ENCODE measurements at regions not wholly inside any gene's neighbourhood (a gene's known extent, or its start where the extent isn't known, plus 50 kb on each side); places are given as distances from the start of the nearest gene placed in this dataset.
"Not testable (repeated sequence)": the region's sequence is repeated elsewhere in the genome, so short reads cannot be mapped to it uniquely, and the experiment has no call there.

GRCh38 chr6:167472148-167472547 is 147.3 kb downstream of the TTLL2 start:
- DNase-seq = no peak

DNA sequence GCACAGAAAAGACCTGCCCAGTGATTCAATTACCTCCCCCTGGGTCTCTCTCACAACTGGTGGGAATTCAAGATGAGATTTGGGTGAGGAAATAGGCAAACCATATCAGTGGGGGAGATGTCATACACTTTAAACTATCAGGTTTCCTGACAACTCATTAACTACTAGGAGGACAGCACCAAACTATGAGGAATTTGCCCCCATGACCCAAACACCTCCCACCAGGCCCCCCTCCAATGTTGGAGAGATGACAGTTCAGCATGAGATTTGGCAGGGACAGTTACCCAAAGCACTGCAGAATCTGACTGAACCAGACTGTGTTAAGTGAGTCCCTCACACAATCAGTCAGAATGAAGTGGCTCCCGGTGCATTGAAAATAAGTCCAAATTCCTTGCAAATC is 148.0 kb downstream of the TTLL2 start:
- no peak for DNase-seq

DNA sequence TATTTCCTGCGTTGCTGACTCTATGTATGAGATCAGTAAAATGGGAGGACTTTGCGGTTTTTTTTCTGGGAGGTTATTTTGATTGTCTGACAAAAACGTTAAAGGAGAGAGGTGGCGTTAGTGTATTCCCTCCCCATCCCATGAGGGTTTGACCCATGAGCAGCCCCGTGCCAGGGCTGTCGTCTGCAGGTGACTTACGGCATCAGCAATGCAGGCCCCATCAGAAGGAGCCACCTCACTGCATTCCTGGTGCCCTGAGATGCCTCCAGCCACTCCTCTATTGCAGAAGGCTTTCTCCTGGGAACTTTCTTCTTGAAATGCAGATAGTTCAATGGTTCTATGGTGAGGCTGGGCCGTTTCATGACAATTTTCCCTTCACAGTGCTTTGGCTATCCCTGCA is 149.3 kb downstream of the TTLL2 start:
- DNase-seq = no peak

DNA sequence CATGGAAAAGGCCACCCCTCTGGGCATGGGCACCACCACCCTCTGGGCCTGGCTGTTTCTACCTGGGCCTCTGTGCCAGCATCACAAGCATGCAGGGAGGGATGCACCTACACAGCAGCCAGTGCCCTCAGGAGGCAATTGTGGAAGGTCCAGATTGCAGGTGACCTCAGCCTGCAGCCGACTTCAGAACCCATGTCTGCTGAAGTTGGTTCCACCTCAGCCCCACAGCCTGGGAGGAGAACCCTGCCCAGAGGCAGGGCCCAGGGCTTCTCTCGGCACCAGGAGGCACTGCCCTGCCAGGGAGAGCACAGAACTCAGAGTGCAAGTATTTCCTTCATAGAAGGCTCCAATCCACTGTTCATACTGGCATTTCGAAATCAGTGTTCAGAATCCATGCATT is 149.8 kb downstream of the TTLL2 start:
- no peak for DNase-seq

DNA sequence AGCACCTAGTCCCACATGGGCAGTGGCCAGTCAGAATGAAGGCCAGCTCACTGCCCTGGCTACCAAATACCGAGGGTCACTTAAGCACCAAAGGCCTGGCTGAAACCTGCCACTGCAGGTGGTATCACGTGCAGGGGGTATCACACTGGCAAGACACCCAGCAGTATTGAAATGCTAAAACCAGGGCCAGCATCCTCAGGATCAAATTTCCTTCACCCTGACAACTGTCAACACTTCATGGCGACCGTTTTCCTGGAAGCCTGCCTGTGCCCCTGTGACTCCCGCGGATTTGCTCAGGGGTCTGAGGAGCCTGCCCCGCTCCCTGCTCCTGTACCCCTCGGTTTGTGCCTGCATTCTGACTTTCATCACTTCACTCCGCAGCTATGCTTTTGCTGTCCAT is 151.1 kb downstream of the TTLL2 start:
- DNase-seq = no peak

- DNase-seq = no peak
Observed at GRCh38 chr6:167476844-167477595, 152.1 kb downstream of the TTLL2 start.

DNA sequence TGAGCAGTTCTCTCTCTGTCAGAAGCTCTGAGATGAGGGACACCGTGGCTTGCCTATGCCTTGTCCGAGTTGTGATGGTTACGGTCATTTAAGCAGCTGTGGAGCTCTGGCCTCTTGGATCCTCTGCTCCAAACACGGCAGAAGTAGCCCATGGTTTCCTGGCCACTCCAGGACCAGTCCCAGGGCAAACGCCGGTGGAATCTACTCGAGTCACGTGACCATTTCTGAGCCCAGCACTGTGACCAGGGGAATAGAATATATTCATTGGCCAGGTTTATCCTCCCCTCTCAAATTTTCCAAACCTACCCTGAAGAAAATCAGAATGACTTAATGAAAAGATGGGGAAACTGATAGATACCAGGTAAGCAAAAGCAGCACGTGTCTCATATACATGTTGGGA is 152.8 kb downstream of the TTLL2 start:
- DNase-seq = no peak

- no peak for DNase-seq
Observed at GRCh38 chr6:167479301-167479700, 154.4 kb downstream of the TTLL2 start.

GRCh38 chr6:167479901-167480648 is 155.2 kb downstream of the TTLL2 start:
- DNase-seq = no peak

GRCh38 chr6:167481307-167481926 is 156.5 kb downstream of the TTLL2 start:
- no peak for DNase-seq

DNA sequence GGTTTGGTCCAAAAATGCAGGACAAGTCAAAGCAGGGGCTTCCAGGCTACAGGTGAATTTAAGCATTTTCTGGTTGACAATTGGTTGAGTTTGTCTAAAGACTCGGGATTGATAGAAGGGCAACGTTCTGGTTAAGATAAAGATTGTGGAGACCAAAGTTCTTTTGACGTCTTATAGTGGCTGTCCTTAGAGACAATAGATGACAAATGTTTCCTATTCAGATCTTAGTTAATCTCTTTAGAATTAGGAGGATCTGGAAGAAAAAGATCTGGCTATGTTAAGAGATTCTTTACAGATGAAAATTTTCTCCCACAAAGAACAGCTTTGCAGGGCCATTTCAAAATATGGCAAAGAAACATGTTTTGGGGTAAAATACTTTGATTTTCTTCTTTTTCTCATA is 157.9 kb downstream of the TTLL2 start:
- not testable (repeated sequence) for DNase-seq

DNA sequence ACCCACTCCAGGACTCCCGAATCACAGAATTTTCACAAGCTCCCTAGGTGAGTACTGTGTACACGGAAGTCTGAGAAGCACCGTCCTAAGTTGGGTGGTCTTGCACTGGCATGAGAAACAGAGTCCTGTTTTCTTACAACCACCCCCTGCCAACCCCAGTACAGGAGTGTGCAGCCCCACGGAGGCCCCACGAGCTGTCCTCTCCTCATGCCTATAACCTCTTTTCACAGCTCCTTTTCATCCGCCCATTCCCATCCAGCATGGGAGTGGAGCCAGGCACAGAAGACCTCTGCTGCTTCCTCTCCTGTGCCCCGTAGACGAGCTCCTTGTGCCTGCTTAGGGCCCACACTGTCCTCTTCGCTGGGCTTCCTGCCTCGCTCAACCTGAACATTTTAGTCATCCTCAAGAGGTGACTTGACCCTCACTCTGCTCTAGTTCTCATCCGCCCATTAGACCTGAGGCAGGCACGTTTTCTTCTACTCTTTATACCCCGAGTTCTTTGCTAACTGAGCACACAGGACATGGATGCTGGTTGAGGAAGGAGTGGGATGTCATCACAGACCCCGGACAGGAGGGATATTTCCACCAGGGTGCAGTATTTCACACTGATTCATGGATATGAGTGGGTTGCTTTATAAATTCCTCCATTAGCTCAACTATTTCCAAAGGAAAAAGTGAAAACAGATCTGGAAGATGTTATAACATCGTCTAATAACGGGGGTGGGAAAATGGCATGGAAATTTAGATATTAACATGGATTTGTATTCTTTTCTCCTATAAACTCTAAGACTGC is 160.5 kb downstream of the TTLL2 start:
- DNase-seq = peak; percentile 56

DNA sequence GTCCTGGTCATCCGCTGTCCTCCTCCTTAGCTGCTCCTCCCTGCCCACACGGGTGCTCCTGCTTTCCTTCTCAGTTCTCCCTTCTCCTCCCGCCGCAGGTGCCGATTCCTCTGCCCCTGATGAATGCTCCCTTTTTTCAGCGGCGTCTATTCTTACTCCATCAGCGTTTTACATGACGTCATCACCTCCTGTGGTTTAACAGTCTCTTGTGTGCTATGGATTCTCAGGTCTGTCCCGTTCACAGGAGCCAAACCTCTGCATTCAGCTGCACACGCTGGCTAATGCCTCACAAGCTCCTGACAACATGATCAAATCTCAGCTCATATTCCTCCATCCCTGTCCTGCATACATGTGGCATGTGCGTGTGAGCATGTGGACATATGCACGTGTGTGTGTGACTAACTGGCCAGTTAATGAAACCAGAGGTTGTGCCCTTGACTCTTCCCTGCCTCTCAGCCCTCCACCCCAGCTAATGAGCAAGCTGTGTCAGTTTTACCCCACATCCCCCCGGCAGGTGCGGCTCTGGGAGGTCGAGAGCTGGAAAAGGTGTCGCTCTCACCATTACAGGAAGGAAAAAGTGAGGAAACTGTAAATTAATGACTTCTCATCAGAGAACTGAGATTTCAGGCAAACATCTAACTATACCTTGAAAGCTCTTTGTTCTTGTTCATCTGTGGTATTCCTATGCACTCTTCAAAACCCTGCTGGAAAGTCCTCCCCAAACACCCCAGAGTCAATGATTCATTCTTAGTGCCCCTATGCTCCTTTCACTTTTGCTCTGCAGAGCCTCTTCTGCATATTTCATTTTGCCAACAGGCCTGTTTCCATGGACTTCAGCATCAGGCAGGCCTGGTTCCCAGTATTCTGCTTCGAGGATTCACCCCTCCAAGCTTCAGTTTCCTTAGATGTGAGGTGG is 163.1 kb downstream of the TTLL2 start:
- DNase-seq = no peak

GRCh38 chr6:167491438-167492099 is 166.7 kb downstream of the TTLL2 start:
- no peak for DNase-seq

GRCh38 chr6:167492100-167492449 is 167.2 kb downstream of the TTLL2 start:
- DNase-seq = no peak

DNA sequence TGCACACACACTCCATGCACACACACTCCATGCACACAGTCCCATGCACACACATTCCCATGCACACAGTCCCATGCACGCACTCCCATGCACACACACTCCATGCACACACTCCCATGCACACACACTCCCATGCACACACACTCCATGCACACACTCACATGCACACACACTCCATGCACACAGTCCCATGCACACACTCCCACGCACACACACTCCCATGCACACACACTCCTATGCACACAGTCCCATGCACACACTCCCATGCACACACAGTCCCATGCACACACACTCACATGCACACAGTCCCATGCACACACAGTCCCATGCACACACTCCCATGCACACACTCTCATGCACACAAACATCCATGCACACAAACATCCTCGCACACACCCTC is 168.4 kb downstream of the TTLL2 start:
- peak; percentile 4 for DNase-seq

DNA sequence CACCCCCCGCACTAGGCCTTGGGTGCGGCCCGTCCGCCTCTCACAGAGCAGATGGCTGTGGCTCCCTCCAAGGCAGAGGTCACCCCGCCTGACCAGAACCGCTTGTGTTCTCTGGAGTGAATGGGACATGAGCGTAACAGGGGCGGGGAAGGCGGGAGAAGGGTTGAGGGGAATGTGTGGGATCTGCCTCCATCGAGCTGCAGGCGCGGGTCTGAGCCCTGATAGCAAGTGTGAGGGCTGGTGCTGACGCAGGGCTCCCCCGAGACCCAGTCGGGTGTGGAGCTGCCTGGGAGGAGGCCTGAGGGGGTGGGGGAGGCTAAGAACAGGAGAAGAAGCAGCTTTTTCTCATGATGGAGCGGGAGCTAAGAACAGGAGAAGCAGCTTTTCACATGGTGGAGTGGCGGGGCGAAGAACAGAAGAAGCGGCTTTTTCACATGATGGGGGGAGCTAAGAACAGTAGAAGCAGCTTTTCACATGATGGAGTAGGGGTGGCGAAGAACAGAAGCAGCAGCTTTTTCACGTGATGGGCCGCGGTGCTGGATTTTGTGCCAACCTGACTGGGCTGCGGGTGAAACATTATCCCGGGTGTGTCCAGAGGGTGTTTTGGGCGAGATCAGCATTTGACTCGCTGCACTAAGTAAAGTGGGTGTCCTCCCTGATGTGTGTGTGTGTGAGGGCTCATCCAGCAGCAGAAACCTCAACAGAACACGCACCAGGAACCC is 169.3 kb downstream of the TTLL2 start:
- DNase-seq = peak; percentile 64

GRCh38 chr6:167494698-167495435 is 170.0 kb downstream of the TTLL2 start:
- DNase-seq = peak; percentile 26

DNA sequence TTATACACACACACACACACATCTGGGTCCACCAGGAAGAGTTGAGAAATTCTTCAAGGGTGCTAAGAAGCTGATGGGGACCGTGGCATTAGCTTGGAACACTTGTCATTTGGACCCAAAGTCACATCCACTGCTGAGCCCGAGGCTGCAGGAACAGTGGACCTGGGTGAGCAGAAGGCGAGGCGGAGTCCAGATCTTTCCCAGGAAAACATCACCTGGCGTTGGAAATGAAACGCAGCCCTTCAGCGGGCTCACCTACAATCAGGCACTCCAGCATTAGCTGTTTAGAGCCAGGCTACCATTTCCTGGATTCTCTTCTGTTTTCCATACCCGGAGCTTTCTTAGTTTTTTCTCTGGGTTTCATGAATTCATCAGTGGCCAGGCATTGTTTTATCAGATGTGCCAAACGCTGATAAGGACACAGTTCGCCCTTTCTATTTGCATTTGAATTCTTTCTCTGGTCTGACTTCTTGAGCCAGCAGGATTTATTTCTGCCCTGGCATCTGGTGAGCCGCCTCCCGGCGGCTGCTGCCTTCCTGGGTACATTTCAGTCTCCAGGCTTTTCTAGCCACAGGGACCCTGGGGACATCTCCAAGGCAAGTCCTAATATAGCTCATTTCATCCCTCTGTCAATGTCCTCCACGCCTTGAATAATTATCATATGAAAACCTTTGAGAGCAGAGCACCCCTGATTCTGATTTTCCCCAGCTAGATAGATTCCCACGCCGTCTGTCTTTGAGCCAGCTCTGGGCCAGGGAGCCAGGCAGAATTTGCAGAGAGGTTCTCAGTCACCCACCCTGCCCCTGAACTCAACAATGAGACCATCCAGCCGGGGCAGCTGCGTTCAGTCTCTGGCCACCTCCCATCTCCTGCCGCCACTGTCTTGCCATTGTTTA is 170.9 kb downstream of the TTLL2 start:
- DNase-seq = peak; percentile 19
